T-helper 1 cell treated with Interleukin-12 subunit alpha and Interleukin-12 subunit beta and Interleukin-4 antibody, amounts not matched to agents 30 ng/mL and 1 ng/mL, for 36 hours (primary cell): ENCODE measurements at regions not wholly inside any gene's neighbourhood (a gene's known extent, or its start where the extent isn't known, plus 50 kb on each side); places are given as distances from the start of the nearest gene placed in this dataset.
"Not testable (repeated sequence)": the region's sequence is repeated elsewhere in the genome, so short reads cannot be mapped to it uniquely, and the experiment has no call there.

Experiments used
- intact Hi-C: fragments of 100-400 bp; cut with micrococcal nuclease; formaldehyde crosslinking; loops from one replicate; pipeline ENCODE4 v1.15.1; 2024

DNA sequence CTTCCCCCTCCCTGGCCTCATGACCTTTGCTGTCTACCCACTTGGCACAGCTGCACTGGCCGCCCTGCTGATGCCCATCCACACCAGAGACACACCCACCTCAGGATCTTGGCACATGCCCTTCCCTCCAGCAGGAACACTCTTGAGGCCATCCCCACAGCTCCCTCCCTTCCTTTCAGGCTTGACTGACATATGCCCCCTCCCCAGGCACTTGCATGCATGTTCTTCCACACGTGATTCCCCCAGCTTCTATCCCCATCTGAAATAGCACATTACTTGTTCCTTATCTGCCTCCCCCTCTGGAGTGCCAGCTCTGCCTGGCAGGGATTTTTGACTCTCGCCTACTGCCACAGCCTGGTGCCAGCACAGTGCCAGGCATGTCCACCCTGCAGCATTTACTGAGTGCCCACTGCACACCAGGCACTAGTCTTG, 98.5 kb upstream of the SLC25A33 start:
- intact Hi-C loops, result no loop called here

DNA sequence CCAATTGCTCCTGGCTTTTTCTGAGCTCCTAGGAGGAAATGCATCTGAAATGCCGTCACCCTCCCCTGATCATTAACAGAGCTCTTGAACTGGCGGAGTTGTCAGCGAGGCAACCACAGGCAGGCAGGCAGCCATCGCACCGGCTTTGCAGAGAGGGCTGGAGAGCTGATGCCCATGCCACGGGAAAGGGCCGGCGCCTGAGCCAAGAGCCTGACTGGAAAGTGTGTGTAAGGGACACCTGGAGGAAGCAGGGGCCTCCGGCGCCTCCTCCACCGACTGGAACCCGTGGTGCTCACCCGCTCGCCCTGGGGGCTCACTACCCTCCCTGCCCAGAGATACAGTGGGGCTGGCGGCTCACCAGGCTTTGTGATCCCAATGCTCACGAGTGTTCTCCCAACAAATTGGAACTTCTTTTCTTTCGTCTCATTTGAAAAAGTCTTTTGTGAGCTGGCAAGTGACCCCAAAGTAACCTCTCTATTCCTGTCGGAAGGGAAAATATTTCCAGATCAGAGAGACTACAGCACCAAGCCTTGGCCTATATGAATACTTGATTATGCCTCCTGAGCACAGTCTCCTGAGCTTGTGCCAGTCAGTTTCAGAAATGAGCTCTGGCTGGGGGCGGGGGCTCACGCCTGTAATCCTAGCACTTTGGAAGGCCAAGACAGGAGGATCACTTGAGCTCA, 97.7 kb upstream of the SLC25A33 start:
- intact Hi-C loops, result no loop called here

DNA sequence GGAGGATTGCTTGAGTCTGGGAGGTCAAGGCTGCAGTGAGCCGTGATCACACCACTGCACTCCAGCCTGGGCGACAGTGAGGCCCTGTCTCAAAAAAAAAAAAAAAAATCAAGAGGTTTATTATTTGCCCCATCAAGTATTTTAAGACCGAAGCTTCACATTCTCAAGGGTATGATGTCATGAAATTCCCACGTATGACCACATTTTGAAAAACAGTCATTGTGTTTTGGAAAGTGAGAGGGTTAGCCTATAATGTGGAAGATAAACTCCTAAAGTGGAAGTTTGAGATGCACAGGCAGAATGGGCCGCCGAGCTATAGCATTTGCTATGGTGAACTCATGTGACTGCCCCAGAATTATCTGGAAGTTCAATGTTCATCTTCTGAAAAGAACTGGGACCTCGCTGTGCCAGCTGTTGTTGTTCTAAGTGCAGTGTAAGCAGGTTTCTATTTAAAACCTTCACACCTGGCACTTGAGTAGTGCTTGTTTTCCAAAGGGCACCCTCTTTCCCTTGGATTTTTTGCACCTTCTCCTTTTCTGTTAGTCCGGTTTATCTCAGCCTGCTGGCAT, 96.9 kb upstream of the SLC25A33 start:
- intact Hi-C loops, result no loop called here

DNA sequence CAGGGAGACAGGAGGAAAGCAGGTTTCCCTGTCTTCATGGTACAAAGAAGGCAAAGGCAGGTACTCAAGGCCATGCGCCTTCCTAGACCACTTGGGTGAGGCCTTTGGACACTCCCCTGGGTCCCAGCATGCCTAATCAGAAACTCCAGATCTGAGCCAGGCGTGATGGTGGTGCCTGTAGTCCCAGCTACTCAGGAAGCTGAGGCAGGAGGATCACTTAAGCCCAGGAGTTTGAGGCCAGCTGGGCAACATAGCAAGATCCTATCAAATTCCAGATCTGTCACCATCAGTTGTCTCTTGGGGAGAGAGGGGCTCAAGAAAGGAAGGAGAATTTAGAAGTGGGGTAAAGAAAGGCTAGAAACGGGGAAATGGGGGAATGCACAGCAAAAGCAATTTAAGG, 96.3 kb upstream of the SLC25A33 start:
- intact Hi-C loops, result no loop called here

DNA sequence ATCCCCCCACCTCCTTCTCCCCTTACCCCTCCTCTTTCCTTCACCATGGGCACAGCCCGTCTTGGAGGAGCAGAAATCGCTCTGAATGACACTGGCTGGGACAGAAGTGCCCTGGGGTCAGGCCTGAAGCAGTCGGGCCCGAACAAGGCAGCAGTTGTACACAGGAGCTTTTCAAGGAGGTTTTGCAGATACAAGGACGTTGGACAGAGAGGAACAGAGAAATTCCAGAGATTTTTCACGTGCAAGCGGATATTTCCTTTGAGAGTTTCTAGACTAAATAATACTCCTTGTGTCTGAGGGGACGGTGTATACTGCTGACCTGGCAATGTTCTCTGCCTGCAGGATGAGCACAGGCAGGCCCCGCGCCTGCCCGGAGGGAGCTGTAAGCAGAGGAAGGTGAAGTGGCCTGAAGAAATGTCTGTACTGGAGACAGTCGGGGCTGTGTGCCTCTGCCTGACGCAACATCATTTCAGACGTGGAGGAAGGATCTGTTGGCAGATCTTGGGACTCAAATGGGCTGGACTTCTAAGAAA, 95.3 kb upstream of the SLC25A33 start:
- intact Hi-C loops, result no loop called here

DNA sequence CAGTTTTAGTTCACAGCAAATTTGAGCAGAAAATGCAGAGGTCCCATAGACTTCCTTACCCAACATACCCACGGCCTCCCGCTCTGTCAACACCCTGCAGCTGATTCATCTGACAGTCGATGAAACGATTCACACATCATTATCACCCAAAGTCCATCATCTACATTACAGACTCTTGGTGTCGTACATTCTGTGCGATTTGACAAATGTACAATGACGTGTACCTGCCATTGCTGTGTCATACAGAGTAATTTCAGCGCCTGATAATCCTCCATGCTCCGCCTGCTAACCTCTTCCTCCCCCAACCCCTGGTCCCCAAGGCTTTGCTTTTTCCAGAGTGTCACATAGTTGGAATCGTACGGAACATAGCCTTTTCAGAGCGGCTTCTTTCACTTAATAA, 94.7 kb upstream of the SLC25A33 start:
- intact Hi-C loops, result no loop called here

DNA sequence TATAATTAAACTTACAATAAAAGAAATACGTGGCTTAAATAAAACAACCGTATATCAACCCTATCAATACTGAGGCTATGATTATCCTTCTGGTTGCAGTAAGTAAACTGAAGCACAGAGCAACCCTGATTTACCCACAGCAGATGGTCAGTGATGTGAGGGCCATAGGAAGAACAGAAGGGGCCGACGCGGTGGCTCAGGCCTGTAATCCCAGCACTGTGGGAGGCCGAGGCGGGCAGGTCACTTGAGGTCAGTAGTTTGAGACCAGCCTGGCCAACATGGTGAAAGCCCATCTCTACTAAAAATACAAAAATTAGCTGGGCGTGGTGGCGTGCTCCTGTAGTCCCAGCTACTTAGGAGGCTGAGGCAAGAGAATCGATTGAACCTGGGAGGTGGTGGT, 94.2 kb upstream of the SLC25A33 start:
- intact Hi-C loops, result not testable (repeated sequence)

DNA sequence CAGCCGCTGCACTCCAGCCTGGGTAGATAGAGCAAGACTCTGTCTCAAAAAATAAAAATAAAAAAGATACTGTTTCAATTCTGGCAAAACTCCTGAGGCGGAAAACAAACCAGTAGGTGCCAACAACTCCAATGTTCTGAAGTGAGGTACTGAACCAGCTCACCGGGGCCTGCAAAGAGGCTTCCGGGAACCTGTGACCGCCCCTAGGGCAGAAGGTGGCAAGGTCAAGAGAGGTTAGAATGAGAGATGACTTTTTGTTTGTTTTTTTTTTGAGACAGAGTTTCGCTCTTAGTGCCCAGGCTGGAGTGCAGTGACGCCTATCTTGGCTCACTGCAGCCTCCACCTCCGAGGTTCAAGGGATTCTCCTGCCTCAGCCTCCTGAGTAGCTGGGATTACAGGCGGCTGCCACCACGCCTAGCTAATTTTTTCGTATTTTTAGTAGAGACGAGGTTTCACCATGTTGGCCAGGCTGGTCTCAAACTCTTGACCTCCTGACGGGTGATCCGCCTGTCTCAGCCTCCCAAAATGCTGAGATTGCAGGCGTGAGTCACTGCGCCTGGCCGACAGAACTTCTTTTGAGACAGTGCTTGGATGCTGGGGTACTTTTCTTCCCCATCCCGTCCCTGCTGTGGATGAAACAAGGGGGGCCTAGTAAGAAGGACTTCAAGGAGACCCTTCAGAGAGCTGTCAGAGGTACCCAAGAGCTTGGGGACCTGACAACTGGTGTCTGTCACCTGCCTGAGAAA, 91.9 kb upstream of the SLC25A33 start:
- intact Hi-C loops, result no loop called here

DNA sequence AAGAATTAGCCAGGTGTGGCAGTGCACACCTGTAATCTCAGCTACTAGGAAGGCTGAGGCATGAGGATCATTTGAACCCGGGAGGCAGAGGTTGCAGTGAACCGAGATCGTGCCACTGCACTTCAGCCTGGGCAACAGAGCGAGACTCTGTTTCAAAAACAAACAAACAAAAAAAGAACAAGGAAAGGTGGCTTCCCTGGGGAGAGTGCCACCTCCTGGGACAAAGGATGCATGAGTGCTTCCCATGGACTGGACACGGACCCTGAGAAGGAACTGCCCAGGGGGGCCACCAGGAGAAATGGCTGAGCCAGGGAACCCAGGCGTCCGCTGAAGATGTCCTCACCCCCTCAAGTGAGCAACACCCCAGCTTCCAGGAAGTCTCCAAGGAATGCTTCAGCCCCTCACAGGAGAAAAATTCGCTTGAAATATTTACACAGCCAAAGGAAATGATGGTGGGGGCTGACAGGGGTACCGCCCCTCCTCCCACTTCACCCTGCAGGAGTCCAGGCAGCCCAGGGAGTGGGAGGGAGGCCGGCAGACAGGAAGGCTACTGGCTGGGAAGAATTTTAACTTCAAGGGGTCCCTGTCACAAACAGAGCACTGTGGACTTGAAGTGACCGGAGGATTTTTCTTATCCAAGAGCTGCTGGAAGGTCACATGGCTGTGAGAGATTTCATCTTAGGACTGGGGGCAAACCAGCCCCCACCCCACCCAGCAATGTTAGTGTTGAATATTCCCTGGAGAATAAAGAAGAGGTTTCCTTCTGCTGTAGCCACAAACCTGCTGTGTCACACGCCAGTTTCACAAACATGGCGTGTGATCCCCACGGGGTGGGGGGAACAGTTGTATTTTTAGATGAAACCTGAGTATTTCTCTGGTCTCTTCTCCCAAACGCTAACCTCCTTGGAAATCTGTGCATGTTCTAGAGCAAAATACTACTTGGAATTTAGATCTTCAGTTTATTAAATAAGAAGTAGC, 90.8 kb upstream of the SLC25A33 start:
- intact Hi-C loops, result no loop called here

DNA sequence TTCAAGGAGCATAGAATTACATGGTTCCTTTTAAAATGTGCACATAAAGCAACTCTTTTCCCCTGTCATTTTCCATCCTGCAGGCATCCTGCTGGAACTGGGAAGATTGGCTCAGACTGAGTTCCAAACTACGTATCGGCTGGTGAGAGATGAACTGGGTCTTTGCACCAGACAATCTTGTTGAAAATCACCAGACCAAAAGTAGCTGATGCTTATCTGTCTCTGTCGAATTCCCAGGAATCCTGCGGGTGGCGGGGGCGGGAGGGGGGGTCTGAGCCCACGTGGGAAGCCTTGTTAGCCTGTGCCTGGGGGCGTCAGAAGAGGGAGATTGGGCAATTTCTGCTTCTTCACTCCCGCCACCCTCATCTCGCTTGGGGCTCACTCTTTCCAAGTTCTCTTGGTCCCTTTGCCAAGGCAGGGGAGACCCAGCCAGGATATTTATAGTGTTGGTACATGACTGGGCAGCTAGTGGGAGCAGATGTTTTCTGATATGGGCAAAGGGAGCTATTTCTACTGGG, 90.1 kb upstream of the SLC25A33 start:
- intact Hi-C loops, result no loop called here

DNA sequence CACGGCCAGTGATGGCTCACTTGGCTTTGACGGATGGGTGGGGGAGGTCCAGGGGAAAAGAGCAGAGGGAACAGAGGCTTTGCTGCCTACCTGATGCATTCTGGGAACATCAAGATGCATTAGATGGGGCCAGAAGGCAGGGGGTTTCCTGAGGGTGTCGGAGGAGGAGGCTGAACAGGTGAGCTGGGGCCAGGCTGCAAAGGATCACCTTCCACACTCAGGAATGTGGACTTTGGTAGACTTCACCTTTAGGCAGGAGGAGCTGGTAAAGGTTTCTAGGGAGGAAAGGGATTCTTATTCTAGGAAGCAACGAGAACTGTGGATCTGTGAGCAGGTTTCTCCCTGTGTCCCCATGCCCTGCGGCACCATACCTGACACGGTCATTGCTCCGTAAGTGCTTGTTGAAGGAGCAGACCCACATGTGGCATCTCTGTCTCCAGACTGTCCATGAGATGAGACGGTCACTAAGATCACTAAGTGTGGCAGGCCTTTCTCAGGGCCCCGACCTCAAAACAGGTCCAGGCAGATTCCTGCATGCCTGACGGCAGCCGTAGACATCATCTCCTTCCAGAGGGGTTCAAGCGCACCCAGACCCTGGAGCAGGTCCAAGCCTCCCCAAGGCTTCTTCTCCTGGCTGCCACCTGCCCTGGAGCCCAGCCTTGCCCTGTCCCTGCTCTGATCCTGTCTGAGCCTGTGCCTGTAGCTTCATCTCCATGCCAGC, 89.1 kb upstream of the SLC25A33 start:
- intact Hi-C loops, result no loop called here

DNA sequence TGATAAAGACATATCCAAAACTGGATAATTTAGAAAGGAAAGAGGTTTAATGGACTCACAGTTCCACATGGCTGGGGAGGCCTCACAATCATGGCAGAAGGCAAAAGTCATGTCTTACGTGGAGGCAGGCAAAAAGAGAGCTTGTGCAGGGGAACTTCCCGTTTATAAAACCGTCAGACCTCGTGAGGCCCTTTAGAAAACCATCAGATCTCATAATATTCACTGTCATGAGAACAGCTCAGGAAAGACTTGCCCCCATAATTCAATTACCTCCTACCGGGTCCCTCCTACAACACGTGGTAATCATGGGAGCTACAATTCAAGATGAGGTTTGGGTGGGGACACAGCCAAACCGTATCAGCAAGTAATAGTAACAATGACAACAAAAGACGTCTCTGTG, 88.2 kb upstream of the SLC25A33 start:
- intact Hi-C loops, result no loop called here

DNA sequence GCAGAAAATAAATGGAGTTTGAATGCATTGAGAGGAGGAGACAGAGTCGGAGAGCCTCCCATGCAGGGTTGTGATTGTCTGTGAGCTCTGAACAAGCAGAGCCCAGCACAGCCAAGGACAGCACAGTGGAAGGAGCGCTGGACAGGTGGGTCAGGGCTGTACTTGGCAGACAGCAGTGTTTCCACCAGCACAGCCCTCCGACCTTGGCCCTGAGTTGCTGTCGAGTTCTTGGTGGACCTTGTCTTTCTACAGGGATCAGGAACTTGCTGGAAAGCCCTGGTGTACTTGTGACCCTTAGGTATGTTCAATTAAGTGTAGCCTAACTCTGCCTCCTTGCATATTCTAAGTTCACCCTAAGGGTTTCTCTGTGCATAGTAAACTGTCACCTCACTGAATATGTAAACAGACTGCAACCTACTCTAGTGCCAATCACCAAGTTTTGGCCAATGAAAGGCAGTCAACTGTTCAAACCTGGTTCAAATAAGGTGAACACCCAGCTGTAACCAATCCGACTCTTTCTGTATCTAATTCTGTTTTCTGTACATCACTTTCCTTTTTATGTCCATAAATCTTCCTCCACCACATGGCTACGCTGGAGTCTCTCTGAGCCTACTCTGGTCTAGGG, 86.6 kb upstream of the SLC25A33 start:
- intact Hi-C loops, result no loop called here

DNA sequence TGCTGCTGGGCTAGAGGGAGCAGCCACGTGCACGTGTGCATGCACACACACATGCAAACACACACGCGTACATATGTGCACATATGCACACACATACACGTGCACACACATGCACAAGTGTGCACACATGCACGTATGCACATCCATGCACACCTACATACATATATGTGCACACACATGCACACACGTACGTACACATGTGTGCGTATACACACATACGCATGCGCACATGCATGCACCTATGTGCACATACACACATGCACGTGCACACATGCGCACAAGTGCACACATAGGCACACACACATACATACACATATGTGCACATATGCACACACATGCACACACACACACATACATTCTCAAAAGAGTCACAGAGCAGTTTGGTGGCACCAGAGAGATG, 85.9 kb upstream of the SLC25A33 start:
- intact Hi-C loops, result no loop called here

DNA sequence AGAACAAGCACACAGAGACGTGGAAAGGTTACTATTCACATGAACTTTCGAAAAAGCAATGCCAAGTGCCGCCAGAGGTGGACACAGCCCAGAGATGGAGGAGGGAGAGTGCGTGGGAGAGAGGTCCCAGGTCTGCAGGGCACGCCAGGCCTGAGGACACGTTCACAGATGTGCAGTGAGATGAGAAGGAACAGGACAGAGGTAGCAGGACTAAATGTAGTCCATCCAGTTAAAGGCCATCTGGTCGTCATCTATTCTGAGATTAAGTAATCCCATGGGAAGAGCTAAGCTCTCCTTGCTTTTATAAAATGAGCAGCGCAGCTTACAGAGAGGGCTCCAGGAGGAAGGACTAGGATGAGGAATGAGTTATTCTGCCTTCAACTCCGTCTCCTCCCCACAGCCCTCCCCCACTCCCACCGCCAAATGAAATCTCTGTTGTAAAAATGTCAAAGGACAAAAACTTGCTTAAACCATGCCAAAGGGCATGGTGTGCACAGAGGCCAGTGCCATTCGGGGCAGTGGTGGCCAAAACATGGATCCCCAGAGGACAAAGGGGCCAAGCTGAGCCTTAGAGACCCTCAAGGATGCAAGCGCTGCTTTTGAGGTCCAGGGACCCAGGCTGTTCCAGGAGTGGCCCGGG, 85.4 kb upstream of the SLC25A33 start:
- intact Hi-C loops, result no loop called here

DNA sequence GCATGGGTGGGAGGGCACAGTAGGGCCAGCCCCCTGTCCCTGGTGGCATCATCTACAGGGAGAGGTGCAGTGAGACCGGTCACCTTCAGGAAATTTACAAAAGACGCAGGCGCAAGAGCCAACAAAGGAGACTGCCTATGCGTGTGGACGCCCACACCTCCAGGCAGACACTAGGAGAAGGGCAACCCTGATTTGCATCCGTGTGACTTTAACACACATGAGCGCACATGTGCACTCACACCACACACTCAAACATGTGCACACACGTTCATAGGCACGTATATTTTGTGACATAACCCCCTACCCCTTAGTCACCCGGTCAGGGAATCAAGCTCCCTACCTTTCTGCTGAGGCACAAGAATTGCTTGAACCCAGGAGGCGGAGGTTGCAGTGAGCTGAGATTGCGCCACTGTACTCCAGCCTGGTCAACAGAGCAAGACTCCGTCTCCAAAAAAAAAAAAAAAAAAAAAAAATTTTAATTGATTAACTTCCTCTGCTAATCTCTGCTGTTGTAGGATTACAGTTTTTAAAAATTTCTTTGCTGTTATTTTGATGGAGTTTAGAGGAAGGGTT, 84.7 kb upstream of the SLC25A33 start:
- intact Hi-C loops, result loop anchor here (1.0 kb wide), 2 partner anchors 165 to 187 kb away; no protein-coding TSS in a partner anchor

DNA sequence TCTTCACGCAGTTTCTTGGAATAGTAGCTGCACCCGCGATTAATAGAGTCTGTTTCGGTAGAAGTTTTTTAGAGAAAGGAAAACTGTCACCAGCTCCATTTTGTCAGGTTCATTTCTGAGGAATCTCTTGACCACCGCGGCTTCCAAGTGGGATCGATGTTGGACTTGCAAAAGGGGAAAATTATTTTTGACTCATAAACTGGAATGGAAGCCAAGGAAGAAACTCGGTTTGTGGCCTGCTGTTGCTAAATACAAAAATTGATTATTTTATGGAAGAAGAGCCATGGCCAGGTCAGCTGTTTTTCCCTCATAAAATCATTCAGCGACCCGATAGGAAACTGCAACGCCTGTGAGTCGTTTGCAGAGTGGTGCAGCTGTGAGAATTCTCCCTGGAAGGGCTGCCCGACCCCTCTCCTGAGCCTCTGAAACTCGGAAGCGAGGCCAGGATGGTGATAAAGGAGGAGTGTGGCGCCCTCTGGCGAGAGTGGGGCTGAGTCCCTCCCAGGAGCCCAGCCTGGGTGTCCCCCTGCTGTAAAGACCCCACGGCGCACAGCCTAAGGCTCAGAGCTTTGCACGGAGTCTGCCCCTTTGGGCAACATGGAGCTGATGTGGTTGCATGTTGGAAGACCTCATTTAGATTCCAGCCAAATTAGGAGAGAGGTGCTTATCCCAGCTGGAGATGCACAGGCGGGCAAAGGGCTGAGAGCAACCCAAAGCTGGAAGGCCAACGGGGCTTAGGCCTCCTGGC, 83.6 kb upstream of the SLC25A33 start:
- intact Hi-C loops, result loop anchor here (1.0 kb wide), 2 partner anchors 166 to 188 kb away; no protein-coding TSS in a partner anchor

DNA sequence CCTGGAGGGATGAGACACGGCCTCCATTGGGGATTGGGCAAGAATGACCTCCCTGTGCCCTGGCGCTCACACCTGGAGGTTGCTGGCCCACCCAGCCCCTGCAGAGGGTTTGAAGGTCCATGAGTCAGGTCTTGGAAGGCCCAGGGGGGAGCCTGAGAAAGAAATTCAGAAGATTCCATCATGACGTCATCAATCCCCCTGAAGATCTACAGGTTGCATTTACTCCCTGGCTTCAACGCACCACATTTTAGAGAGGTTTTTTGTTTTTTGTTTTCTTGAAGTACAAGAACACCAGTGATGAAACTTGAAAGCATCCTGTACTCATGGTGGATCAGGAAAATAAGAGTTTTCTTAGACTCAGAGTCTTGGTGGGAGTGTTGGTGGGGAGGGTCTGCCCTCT, 82.4 kb upstream of the SLC25A33 start:
- intact Hi-C loops, result no loop called here
